Panc1 (cell line): ENCODE measurements at regions not wholly inside any gene's neighbourhood (a gene's known extent, or its start where the extent isn't known, plus 50 kb on each side); places are given as distances from the start of the nearest gene placed in this dataset.

Source experiments
- ATAC-seq: fragments of 200-7000 bp; cut with Tn5 transposase; 2 replicates; pipeline ENCODE4 v1.9.1; 2020; ENCODE audit warnings: mild to moderate bottlenecking, moderate library complexity
- BruUV-seq: library from RNA; stranded (reverse); fragments of 400-500 nt; replicated peaks from 2 replicates; lab custom pipeline; 2021; lab: Mats Ljungman, UMichigan
- CTCF ChIA-PET: fragments of 300-600 bp; sonication (Branson Sonifier 250); formaldehyde crosslinking; loops from one replicate; lab custom pipeline; 2022; ENCODE audit warnings: antibody characterized with exemption; lab: Charles Lee
- POLR2A ChIA-PET: fragments of 300-600 bp; sonication (Branson Sonifier 250); formaldehyde crosslinking; loops from one replicate; lab custom pipeline; 2022; ENCODE audit warnings: antibody characterized with exemption; lab: Charles Lee
- DNase-seq: peaks from one replicate; pipeline ENCODE4 v3.0.0-alpha.2; 2010; ENCODE audit warnings: low read depth, low spot score
- H3K27ac ChIP-seq: 2 replicates; pipeline ENCODE4 v1.5.1; 2011; ENCODE audit warnings: mild to moderate bottlenecking, low read length, inconsistent platforms
- H3K27me3 ChIP-seq: fragments of 200-500 bp; sonication (Bioruptor generic); 2 replicates; pipeline ENCODE4 v1.6.0; 2014; ENCODE audit warnings: low read length, inconsistent platforms; ENCODE audit not compliant: control insufficient read depth, insufficient read depth
- H3K36me3 ChIP-seq: fragments of 200-500 bp; sonication (Bioruptor generic); 2 replicates; pipeline ENCODE4 v1.5.1; 2014; ENCODE audit warnings: inconsistent platforms, mild to moderate bottlenecking, low read length, moderate library complexity; ENCODE audit not compliant: control insufficient read depth, insufficient read depth
- H3K4me1 ChIP-seq: 2 replicates; pipeline ENCODE4 v1.5.1; 2011; ENCODE audit warnings: inconsistent platforms, mild to moderate bottlenecking, low read length, moderate library complexity; ENCODE audit not compliant: control insufficient read depth, insufficient read depth
- H3K4me3 ChIP-seq, 2 experiments: 2 replicates each; pipeline ENCODE4 v1.5.1; 2011 to 2012; ENCODE audit warnings: low read depth in 2 of 2, low read length in 2 of 2, mild to moderate bottlenecking in 2 of 2, inconsistent platforms in 1 of 2, moderate library complexity in 1 of 2
- H3K9me3 ChIP-seq: fragments of 200-500 bp; sonication (Bioruptor generic); 2 replicates; pipeline ENCODE4 v1.5.1; 2014; ENCODE audit warnings: low read depth, mild to moderate bottlenecking, inconsistent platforms, low read length, moderate library complexity; ENCODE audit not compliant: control insufficient read depth, insufficient read depth
- CTCF ChIP-seq: fragments of 450-650 bp; IDR thresholded peaks from 2 replicates; pipeline ENCODE4 v1.5.1; 2017; ENCODE audit warnings: mild to moderate bottlenecking
- POLR2AphosphoS5 ChIP-seq: IDR thresholded peaks from 2 replicates; pipeline ENCODE4 v1.6.1; 2012; ENCODE audit warnings: mild to moderate bottlenecking, low read depth, low read length, moderate library complexity
- REST ChIP-seq, 2 experiments: IDR thresholded peaks; 2 replicates each; pipeline ENCODE4 v1.6.1; 2011 to 2012; ENCODE audit warnings: low read depth in 2 of 2, control low read depth in 1 of 2, low read length in 1 of 2, mild to moderate bottlenecking in 1 of 2, moderate library complexity in 1 of 2; ENCODE audit not compliant: insufficient read depth in 1 of 2
- SIN3A ChIP-seq: IDR thresholded peaks from 2 replicates; pipeline ENCODE4 v1.6.1; 2012; ENCODE audit warnings: low read depth, mild to moderate bottlenecking, low read length, moderate library complexity, borderline replicate concordance; ENCODE audit not compliant: insufficient read depth
- TCF7L2 ChIP-seq: IDR thresholded peaks from 2 replicates; pipeline ENCODE4 v1.6.1; 2011; ENCODE audit warnings: mild to moderate bottlenecking, low read depth, low read length, inconsistent platforms
- in situ Hi-C: cut with HindIII; loops from 2 replicates; pipeline ENCODE4 v1.10.0; 2016; ENCODE audit warnings: low sequenced_read_pairs, low pct_unique_long_range_greater_than_20kb
- intact Hi-C: fragments of 100-400 bp; cut with micrococcal nuclease; formaldehyde crosslinking; loops from one replicate; pipeline ENCODE4 v1.10.0; 2022; ENCODE audit not compliant: unreplicated experiment

- in situ Hi-C loops: no loop called here
- TF ChIP-seq SIN3A: no peak
- TF ChIP-seq REST (IDR thresholded peaks at IDR 0.05; ENCODE audit: insufficient read depth in 1 of 2, low read depth in 2 of 2, low read length in 1 of 2): no peak
- TF ChIP-seq TCF7L2: no peak
- no peak for TF ChIP-seq POLR2AphosphoS5
- TF ChIP-seq CTCF: no peak
- Histone ChIP-seq H3K27me3 (no peaks in the 10 kb centered on the region), H3K27ac (no peak overlapping the region), H3K4me1 (no peaks in the 10 kb centered on the region), H3K4me3 (no peak overlapping the region), H3K9me3 (no peaks in the 10 kb centered on the region), H3K36me3 (no peaks in the 10 kb centered on the region)
- ChIA-PET POLR2A (no interaction called here), CTCF (no interaction called here)
- intact Hi-C loops: no loop called here
- DNase-seq (no peak), ATAC-seq (no peak)
- no TSS peak for BruUV-seq
These were observed 95.1 kb upstream of the NT5C1B start for GRCh38 chr2:18684206-18685038.

DNA sequence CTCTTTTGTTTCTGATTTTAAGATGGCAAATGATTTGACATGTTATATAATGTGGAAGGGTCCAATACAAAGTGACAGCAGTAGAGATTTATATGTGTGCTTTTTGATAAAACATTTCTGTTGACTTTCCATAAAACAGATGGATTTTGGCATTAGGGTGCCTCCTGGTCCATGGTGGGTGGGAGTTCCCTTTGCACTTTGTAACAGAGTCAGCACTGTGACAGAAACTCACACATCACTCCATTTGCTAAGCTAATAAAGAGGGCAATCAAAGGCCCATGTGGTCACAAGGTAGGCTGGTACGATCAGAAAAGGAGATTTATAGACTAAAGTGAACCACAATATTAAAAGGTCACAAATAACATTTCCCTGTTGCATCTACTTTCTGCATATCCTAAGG lies 93.3 kb upstream of the NT5C1B start:
- Histone ChIP-seq H3K4me3 (no peak overlapping the region), H3K27me3 (no peaks in the 10 kb centered on the region), H3K27ac (no peak overlapping the region), H3K36me3 (no peaks in the 10 kb centered on the region), H3K9me3 (no peaks in the 10 kb centered on the region), H3K4me1 (no peaks in the 10 kb centered on the region)
- POLR2A ChIA-PET: no interaction called here
- TF ChIP-seq CTCF: no peak
- TF ChIP-seq SIN3A: no peak
- no peak for TF ChIP-seq TCF7L2
- intact Hi-C loops: no loop called here
- CTCF ChIA-PET: no interaction called here
- ATAC-seq (no peak), DNase-seq (no peak)
- in situ Hi-C loops: no loop called here
- BruUV-seq: no TSS peak
